WI38 (cell line): ENCODE measurements at regions not wholly inside any gene's neighbourhood (a gene's known extent, or its start where the extent isn't known, plus 50 kb on each side); places are given as distances from the start of the nearest gene placed in this dataset.

ENCODE experiments used
- H3K4me3 ChIP-seq: 2 replicates; pipeline ENCODE4 v1.5.1; 2011; ENCODE audit warnings: low read depth, mild to moderate bottlenecking, control low read depth, low read length
- CTCF ChIP-seq: IDR thresholded peaks from 2 replicates; pipeline ENCODE4 v1.5.1; 2012; ENCODE audit warnings: low read depth, mild to moderate bottlenecking, control low read depth, low read length

GRCh38 chr3:164673738-164674137 is 404.6 kb downstream of the SI start:
- TF ChIP-seq CTCF = no peak
- no peak overlapping the region for H3K4me3 ChIP-seq

- H3K4me3 ChIP-seq = no peak overlapping the region
- no peak for TF ChIP-seq CTCF
These were observed 420.2 kb downstream of the SI start for GRCh38 chr3:164658125-164658524.

GRCh38 chr3:164657631-164658030 is 420.7 kb downstream of the SI start:
- no peak for TF ChIP-seq CTCF
- H3K4me3 ChIP-seq = no peak overlapping the region

GRCh38 chr3:164655462-164655861 is 422.8 kb downstream of the SI start:
- no peak overlapping the region for H3K4me3 ChIP-seq
- TF ChIP-seq CTCF = no peak

GRCh38 chr3:164641071-164641470 is 437.2 kb downstream of the SI start:
- no peak for TF ChIP-seq CTCF
- no peak overlapping the region for H3K4me3 ChIP-seq

- TF ChIP-seq CTCF = no peak
- H3K4me3 ChIP-seq = no peak overlapping the region
These were observed 437.7 kb downstream of the SI start for GRCh38 chr3:164640591-164640990.

GRCh38 chr3:164620956-164621355 is 457.3 kb downstream of the SI start:
- no peak for TF ChIP-seq CTCF
- H3K4me3 ChIP-seq = no peak overlapping the region

GRCh38 chr3:164620423-164620822 is 457.9 kb downstream of the SI start:
- no peak overlapping the region for H3K4me3 ChIP-seq
- no peak for TF ChIP-seq CTCF
